Endothelial cell (in vitro differentiated cells): ENCODE measurements at regions not wholly inside any gene's neighbourhood (a gene's known extent, or its start where the extent isn't known, plus 50 kb on each side); places are given as distances from the start of the nearest gene placed in this dataset.
"Not testable (repeated sequence)": the region's sequence is repeated elsewhere in the genome, so short reads cannot be mapped to it uniquely, and the experiment has no call there.

Experiments
- DNase-seq: peaks from one replicate; pipeline ENCODE4 v3.0.0; 2021; ENCODE audit warnings: low spot score
- H3K27ac Mint-ChIP-seq: one replicate; pipeline ENCODE4 v1.8.0; 2021; ENCODE audit warnings: mixed read lengths, inconsistent platforms; ENCODE audit not compliant: unreplicated experiment
- H3K27me3 Mint-ChIP-seq: one replicate; pipeline ENCODE4 v1.8.0; 2021; ENCODE audit warnings: mild to moderate bottlenecking, moderate library complexity, mixed read lengths, inconsistent platforms; ENCODE audit not compliant: unreplicated experiment
- H3K36me3 Mint-ChIP-seq: one replicate; pipeline ENCODE4 v1.8.0; 2021; ENCODE audit warnings: mild to moderate bottlenecking, low read depth, mixed read lengths, inconsistent platforms; ENCODE audit not compliant: unreplicated experiment
- H3K4me1 Mint-ChIP-seq: one replicate; pipeline ENCODE4 v1.8.0; 2021; ENCODE audit warnings: mild to moderate bottlenecking, mixed read lengths, inconsistent platforms; ENCODE audit not compliant: unreplicated experiment
- H3K4me3 Mint-ChIP-seq: one replicate; pipeline ENCODE4 v1.8.0; 2021; ENCODE audit warnings: mild to moderate bottlenecking, mixed read lengths, inconsistent platforms; ENCODE audit not compliant: unreplicated experiment
- H3K9me3 Mint-ChIP-seq: one replicate; pipeline ENCODE4 v1.8.0; 2021; ENCODE audit warnings: mixed read lengths, inconsistent platforms; ENCODE audit not compliant: unreplicated experiment
- TF ChIP-seq, protein P1 (sequence below): fragments of 200-600 bp; sonication (generic); IDR thresholded peaks from one replicate; pipeline ENCODE4 v1.5.0; 2021; ENCODE audit warnings: antibody characterized with exemption; ENCODE audit not compliant: unreplicated experiment

DNA sequence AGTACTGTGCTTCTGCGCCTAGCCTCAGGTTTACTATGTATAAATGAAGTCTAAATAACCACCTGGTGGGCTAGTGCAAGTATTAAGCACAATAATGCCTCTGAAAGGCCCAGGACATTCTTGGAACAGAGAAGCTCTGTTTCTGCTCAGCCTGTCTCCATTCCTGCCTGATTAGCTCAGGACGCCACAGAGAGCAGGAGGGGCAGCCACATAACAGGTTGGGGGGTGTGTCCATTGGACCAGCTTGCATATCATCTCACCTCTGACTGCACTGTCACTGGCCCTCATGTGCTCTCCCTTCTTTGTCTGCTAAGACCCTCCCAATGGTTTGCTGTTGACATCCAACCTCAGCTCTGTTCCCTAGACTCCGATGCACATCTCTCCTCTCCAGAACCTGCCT lies 52.8 kb upstream of the IKZF1 start:
- TF ChIP-seq, protein P1, sequence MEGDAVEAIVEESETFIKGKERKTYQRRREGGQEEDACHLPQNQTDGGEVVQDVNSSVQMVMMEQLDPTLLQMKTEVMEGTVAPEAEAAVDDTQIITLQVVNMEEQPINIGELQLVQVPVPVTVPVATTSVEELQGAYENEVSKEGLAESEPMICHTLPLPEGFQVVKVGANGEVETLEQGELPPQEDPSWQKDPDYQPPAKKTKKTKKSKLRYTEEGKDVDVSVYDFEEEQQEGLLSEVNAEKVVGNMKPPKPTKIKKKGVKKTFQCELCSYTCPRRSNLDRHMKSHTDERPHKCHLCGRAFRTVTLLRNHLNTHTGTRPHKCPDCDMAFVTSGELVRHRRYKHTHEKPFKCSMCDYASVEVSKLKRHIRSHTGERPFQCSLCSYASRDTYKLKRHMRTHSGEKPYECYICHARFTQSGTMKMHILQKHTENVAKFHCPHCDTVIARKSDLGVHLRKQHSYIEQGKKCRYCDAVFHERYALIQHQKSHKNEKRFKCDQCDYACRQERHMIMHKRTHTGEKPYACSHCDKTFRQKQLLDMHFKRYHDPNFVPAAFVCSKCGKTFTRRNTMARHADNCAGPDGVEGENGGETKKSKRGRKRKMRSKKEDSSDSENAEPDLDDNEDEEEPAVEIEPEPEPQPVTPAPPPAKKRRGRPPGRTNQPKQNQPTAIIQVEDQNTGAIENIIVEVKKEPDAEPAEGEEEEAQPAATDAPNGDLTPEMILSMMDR = no peak
- no peak for DNase-seq
- H3K36me3 Mint-ChIP-seq = no peaks in the 10 kb centered on the region

DNA sequence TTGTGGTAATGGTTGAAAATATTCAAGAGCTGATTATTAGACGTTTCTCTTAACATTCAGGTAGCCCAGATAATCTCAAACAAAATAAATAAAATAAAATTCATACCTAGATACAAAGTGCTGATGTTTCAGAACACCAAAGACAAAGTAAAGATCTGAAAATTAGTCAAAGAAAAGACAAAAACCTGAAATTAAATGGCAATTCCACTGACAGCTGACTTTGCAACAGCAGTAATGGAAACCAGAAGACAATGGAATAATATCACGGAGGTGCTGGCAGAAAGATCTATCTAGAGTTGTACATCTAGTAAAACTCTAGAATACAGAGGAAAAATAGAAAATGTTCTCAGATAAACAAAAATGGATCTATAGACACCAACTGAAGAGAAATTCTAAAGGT lies 58.0 kb upstream of the IKZF1 start:
- Mint-ChIP-seq H3K36me3 (no peaks in the 10 kb centered on the region), H3K27ac (no peak overlapping the region), H3K4me1 (no peaks in the 10 kb centered on the region), H3K9me3 (peaks cover 3% of the 10 kb centered on the region), H3K4me3 (no peak overlapping the region), H3K27me3 (no peaks in the 10 kb centered on the region)
- DNase-seq = no peak
- TF ChIP-seq, protein P1 = no peak

More for the DNA sequence above, 52.8 kb upstream of the IKZF1 start:
- Mint-ChIP-seq H3K9me3 (no peaks in the 10 kb centered on the region), H3K27ac (no peak overlapping the region), H3K27me3 (peaks cover 1% of the 10 kb centered on the region), H3K4me1 (no peaks in the 10 kb centered on the region), H3K4me3 (no peak overlapping the region)

DNA sequence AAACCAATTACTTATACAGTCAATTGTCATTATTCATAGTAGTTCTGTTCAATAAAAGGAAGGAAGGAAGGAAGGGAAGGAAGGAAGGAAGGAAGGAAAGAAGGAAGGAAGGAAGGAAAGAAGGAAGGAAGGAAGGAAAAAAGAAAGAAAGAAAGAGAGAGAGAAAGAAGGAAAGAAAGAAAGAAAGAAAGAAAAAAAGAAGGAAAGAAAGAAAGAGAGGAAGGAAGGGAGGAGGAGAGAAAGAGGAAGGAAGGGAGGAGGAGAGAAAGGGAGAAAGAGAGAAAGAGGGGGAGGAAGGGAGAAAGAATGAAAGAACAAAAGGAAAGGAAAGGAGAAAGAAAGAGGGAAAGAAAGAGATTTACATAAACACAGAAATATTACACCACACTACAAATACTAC lies 62.4 kb upstream of the IKZF1 start:
- not testable (repeated sequence) for H3K27ac Mint-ChIP-seq, H3K9me3 Mint-ChIP-seq, DNase-seq, H3K4me3 Mint-ChIP-seq, H3K4me1 Mint-ChIP-seq, H3K36me3 Mint-ChIP-seq, H3K27me3 Mint-ChIP-seq

DNA sequence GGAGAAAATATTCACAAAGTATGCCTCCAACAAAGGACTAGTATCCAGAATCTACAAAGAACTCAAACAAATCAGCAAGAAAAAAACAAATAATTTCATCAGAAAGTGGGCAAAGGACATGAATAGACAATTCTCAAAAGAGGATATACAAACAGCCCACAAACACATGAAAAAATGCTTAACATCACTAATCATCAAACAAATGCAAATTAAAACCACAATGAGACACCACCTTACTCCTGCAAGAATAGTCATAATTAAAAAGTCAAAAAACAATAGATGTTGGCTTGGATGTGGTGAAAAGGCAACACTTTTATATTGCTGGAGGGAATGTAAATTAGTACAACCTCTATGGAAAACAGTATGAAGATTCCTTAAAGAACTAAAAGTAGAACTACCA lies 63.8 kb upstream of the IKZF1 start:
- H3K4me1 Mint-ChIP-seq, DNase-seq, H3K27me3 Mint-ChIP-seq, H3K27ac Mint-ChIP-seq, H3K36me3 Mint-ChIP-seq, H3K4me3 Mint-ChIP-seq, H3K9me3 Mint-ChIP-seq: not testable (repeated sequence)

DNA sequence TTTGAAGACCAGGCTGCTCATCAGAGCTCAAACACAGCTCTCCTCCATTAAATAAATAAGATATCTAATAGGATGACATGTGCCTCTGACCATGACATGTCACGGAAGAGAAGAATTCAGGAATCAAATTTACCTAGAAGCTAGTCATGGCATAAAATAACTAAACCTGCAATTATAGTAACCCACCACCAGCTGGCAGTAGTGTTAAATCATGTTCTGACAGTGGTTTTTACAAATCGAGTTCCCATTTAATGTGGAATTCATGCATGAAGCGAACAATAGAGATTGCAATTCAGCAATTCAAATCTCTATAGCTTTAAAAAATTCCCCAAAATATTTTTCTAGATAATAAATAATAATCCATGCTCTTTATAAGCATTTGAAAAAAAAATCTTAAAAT lies 74.6 kb upstream of the IKZF1 start:
- TF ChIP-seq, protein P1 = peak; percentile 83
- no peak for DNase-seq
- no peak overlapping the region for H3K4me3 Mint-ChIP-seq
- no peaks in the 10 kb centered on the region for H3K9me3 Mint-ChIP-seq
- no peaks in the 10 kb centered on the region for H3K27me3 Mint-ChIP-seq
- H3K27ac Mint-ChIP-seq = no peak overlapping the region
- H3K36me3 Mint-ChIP-seq = no peaks in the 10 kb centered on the region
- H3K4me1 Mint-ChIP-seq = no peaks in the 10 kb centered on the region

DNA sequence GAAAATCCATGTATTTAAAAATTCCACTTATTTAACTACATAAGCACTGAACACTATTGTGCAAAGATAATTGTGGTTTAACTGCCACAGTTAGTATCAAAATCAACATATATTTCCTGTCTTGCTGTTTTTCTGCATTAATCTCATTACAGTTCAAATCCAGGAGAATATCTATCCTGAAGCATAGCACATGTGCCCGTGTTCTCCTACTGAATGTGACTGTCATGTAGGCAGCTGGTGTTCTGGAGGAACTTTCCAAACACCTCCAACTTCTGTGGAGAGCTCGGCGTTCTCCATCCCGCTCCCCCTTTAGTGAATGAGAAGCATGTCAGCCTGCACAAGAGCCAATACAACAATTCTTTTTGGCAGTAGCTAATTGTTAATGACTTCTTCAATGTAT lies 76.4 kb upstream of the IKZF1 start:
- DNase-seq = no peak
- Mint-ChIP-seq H3K27ac (no peak overlapping the region), H3K36me3 (no peaks in the 10 kb centered on the region), H3K4me1 (no peaks in the 10 kb centered on the region), H3K9me3 (no peaks in the 10 kb centered on the region), H3K4me3 (no peak overlapping the region), H3K27me3 (no peaks in the 10 kb centered on the region)
- TF ChIP-seq, protein P1 = no peak
